G401.6 (cell line): ENCODE measurements at regions not wholly inside any gene's neighbourhood (a gene's known extent, or its start where the extent isn't known, plus 50 kb on each side); places are given as distances from the start of the nearest gene placed in this dataset.
"Not testable (repeated sequence)": the region's sequence is repeated elsewhere in the genome, so short reads cannot be mapped to it uniquely, and the experiment has no call there.

Experiments
- FAIRE-seq: peaks from 2 replicates; lab custom pipeline; 2012; peaks lifted over from hg19 to GRCh38; lab: Jason Lieb, UNC

DNA sequence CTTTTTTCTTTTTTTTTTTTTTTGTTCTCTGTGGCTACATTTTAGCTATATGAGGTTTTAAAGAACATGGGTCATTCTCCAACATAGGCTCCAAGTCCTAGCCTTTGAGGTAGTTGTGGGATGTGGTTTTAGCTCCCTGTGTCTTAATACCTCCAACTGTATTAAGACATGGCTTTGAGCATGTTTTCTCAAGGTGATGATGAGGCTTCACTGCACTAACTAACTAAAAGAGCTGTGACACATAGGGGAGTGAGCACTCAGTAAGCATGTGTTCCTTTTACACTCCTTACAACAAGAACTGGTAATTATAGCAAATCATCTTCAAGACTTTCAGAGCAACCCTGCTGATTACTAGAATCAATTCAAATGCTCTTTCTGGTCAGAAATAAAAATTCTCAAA, 333.6 kb upstream of the CCNH start:
- FAIRE-seq, result no peak

DNA sequence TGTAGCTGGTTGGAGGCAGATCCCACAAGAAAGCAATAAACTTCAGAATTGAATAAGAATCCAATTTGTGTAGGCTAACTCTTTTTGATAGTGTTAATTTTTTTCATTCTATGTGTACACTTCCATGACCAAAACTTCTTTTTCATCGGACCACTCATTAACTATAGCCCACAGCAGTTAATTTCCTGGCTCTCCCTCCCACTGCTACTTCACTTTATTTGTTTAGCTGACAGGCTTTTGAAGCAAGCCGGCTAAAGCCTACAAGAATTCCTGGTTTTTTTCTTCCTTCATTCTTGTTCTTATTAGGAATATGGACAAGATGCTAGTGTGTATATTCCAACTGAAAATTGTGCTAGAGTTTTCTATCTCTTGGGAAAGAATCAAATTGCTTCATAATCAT, 329.2 kb upstream of the CCNH start:
- FAIRE-seq, result no peak

DNA sequence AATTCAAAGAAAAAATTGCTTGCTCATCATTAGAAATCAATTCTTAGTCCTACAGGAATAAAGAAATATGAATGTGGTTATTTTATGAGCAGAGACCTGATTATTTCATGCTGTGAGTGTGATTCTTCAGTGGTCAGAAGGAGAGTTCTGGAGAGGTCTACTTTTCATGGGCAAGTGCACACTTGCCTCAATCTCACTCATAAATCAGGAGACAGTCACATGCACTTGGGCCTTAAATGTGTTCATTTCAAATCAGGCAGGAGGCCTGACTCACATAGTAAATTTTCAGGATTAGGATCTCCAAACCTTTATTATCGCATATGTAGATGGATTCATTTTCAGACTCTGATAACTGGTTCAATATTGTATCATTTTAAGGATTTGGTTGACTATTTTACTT, 323.2 kb upstream of the CCNH start:
- no peak for FAIRE-seq

DNA sequence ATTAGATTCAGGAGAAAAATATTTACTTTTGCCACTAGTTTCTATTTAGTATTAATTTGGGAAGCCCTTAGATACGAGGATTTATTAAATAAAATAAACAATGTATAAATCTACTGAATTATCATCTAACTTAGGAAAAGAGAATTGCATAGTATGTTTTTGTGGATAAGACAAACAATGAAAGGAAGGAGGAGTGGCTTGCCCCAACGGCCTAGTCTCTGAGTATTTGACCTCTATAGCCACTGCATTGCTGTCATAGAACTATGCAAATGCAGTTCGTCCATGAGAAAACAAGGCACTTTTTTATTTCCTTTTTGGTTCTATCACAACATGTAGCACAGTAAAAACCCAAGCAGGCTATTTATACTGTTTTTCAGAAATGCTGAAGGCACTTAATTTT, 321.2 kb upstream of the CCNH start:
- FAIRE-seq, result no peak

DNA sequence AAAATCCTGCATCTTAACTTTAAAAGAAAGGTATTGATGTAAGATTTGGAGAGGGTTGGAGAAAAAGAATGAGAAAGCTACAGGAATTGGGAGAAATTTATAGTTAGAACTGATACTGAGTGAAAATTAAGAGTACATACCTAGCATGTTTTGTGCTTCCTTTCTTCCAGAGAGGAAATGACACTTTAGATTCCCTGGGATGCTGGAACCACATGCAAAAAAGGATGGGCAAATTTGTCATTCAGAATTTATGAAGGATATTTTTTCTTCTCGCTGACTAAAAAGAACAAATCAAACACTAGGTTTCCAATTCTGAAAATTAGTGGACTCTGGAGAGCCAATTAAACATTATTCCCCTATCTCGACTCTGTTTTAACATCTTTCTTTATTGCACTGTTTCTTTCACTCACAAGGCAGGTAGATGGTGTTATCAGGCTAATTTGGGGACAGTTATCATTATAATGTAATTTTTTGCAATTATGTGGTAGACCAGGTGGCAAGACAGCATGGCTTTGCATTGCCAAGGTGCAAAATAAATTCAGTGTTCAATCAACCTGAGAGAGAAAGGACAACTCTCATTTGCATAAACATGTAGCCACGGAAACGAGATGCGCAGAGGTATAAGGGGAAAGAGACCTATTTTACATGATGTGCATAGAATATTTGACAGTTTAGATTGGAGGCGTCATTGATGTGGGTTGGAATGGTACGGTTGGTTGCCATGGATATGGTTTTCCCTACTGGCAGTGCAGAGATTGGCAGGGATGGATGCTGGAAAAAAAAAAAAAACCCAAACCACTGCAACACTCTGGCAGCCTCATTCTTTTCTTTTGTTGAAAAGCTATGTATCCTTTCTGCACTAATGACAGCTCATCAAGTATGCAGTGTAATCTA, 320.4 kb upstream of the CCNH start:
- FAIRE-seq, result no peak

DNA sequence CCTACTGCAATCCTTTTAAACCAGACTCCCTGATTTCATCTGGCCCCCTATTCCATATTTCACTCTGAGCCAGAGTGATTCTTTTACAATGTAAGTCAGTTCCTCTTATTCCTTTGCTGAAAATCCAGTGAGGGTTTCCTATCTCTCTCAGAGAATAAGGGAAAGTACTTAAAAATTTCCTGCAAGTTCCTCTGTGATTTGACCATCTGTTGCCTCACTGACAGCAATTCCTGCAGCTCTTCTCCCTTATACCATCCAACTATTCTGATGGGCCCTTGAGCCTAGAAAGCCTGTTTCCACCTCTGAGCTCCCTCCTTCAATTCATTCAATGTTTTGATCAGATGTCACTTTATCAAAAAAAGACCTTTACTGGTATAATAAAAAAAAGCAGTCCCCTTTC, 317.1 kb upstream of the CCNH start:
- FAIRE-seq, result no peak

DNA sequence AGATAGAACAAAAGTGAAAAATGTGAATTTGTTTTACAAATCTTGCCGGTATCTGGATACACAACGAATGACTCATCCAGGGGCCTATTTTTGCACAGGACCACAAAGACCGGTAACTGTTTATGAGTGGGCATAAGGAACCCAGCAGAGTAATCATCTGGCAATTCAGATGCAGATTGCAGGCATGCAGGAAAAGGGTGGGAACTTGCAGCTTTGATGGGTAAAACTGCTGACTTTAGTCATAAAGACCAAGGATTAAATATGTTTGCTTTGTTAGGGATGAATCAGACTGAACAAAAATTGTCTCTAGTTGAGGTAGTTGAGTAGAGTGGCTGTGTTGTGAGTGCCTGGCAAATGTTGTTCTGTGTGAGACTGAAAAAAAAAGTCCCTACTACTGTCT, 309.6 kb upstream of the CCNH start:
- no peak for FAIRE-seq

DNA sequence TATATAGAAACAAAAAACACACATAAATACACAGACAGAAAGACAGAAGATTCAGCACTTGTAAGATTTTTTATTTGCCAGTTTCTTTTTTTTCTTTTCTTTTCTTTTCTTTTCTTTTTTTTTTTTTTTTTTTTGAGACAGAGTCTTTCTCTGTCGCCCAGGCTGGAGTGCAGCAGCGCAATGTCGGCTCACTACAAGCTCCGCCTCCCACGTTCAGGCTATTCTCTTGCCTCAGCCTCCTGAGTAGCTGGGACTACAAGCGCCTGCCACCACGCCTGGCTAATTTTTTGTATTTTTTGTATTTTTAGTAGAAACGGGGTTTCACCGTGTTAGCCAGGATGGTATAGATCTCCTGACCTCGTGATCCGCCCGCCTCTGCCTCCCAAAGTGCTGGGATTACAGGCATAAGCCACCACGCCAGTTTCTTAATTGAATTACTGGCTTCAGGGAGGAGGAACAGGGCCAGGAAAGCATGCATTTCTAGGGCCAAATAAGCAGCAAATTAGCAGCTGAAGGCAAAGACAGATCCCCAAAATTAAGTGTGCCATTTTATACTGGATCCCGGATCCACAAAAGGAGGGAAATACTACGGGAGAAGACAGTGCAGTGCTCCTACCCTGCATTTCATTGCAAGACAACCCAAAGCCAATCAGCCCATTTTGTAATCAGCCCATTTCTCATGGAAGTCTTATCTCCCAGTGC, 305.6 kb upstream of the CCNH start:
- FAIRE-seq, result not testable (repeated sequence)

DNA sequence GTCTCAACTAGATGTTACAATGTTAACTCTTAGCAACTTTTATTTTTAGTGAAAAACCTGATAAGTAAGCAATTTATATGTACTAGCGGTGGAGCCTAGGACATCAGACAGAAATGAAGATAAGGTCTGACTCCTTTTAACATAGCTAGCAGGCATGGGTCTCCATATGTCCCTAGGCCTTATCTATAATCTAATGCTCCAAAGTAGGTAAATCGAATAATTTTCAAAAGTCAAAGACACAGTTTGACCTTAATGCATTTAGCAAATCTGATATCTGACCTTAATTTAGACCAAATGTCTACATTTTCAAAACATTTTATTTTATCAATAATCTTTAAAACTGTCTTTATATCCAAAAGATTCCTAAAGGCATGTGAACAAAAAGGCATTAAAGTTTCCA, 305.0 kb upstream of the CCNH start:
- no peak for FAIRE-seq

DNA sequence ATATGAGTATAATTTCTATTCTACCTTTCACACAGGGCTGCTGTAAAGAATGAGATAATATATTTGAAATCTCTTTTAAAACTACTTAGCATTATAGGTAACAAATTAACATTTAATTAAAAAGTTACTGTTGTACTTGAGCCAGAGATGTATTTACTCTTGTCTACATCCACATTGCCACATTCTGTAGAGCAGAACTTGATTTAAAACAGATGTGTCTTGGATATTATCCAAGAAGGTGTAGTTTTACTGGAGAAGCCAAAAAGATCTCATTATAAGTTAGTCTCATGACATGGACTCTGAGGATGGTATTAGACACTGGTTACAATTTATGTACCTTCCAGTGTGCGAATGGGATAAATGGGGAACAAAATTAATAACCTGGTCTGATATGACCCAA, 293.1 kb upstream of the CCNH start:
- FAIRE-seq, result no peak

DNA sequence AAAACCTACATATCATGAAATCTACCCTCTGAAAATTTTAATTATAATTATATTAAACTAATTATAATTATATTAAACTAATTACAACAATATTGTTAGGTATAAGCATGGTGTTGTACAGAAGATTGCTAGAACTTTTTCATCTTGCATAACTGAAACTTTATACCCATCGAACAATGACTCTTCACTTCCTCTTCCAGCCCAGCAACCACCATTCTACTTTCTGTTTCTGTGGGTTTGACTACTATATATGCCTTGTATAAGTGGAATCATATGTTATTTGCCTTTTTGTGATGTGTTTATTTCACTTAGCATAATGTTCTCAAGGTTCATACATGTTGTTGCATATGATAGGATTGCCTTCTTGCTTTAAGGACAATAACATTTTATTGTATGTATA, 274.2 kb upstream of the CCNH start:
- FAIRE-seq, result no peak

DNA sequence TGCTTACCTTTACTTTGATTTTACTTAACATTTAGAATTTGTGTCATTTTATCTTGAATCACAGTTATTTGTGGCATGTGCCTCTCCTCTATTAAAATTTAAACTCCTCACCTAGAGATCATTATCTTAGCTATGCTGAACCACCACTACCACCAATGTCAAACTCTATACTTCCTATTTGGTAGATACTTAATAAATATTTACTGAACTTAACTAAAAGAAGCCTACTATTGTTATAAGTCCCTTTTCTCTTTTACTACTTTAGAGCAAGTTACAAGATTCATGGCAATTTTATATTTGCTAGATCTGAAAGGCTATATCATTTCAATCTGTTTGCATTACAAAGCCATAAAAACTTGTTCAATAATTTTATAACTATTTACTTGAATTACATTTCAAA, 273.3 kb upstream of the CCNH start:
- no peak for FAIRE-seq

DNA sequence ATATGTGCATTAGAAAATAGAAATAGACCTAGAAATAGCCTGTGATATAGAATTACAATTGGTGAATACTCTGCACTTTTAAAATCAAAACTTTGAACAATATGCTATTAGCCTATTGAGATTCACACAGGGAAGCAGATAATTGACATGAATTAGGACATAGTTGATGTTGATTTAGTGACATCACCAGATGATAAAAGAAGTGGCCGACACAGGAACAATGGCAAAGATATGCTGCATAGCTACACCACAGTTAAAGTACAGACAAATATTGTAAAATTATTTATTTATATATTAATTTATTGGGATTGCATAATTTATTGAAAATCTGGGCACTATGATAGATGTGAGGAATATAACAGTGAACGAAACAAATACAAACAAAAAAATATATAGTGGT, 261.5 kb upstream of the CCNH start:
- FAIRE-seq, result no peak

DNA sequence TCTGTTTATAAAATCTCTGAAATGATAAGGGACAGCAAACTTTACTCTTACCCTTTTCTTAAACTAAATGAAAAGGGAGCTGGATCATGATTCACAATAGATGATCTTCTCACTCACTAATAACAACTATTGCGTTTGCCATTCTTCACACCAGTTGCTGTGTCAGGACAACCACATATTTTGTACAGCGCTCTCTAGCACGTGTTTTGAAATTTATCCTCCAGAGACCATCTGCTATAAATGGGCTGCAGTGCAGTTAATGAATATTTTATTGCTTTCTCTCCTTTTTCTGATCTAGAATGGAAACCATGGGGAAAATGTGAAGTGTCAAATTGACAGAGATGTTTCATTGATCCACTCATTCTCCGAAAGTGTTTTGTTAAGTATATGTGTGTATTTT, 258.4 kb upstream of the CCNH start:
- no peak for FAIRE-seq

DNA sequence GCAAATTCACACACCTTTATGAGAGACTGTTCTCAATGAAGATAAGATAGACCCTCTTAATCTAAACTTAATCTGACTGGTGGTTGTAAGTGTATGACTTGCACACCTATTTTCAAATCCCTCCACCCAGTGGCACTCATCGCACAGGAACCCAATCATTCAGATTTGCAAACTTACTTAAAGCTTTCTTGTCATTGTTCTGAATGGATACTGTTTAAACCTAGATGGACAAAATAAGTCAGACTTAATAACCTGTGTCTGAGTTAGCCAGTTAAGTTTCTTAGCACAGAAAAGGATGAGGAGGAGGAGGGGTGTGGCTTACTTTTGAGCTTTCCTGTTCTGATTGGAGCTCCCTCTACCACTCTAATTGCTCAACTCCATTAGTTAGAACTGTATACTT, 252.4 kb upstream of the CCNH start:
- FAIRE-seq, result no peak

DNA sequence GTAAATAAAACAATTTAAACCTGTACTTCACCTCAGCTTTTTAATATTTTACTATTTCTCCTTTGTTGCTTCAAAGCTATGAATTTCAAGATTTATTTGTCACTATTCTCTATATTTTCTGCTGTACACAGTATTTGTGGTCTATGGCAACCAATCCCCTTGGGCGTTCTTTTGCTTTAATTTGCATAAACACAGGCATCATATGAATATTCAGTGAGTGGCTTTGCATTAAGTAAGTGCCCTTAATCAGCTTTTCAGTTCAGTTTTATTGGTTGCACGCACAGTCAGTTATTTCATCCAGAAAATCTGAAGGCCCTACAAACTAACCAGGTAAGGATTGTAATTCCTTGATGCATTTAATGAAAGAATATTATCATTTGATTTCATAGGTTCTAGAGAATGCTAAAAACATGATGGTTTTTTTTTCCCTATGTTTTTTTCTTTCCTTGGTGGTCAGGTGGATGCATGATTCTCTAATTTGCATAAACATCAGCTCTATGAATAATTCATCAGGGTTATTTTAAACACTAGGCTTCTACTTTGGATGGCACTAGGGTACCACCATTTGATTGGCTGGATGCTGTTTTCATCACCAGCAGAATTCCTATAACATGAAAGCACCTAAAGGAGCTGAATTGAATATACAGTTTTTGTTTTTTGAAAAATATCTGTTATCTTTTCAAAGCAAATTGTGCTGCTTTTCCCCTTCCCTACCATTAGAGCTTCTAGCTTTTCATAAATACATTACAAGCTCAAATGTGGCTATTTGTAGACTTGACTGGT, 249.2 kb upstream of the CCNH start:
- FAIRE-seq, result no peak

DNA sequence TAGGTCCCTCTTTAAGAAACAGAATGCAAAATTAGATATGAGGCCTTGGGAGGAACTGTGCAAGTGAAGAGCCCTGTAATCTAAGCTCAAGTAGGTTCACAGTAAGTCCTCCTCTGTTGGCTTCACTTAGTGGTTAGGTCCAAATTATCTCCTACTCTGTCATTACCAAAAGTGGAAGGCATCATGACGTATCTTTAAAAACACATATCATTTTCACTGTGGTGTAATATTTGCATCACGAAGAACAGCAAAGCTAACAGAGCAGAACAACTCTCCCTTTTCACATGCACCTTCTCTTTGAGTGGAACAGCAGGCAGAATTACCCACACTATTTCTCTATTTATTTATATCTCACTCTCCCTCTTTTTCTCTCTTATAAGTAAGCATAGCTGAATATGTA, 240.5 kb upstream of the CCNH start:
- no peak for FAIRE-seq

DNA sequence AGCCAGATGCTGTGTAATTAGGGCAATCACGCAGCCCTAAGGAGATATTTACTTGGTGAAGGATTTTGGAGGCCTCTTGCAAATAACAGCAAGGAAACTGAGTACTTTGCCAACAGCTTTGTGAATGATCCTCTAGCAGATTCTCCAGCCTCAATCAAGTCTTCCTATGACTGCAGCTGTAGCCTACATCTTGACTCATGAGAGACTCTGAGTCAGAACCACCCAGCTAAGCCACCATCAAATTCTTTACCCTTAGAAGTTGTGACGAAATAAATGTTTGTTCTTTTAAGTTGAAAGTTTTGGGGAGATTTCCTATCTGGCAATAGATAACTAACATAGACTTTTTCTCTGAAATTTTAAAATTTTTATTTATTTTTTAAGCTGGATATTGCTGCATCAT, 237.6 kb upstream of the CCNH start:
- FAIRE-seq, result no peak

DNA sequence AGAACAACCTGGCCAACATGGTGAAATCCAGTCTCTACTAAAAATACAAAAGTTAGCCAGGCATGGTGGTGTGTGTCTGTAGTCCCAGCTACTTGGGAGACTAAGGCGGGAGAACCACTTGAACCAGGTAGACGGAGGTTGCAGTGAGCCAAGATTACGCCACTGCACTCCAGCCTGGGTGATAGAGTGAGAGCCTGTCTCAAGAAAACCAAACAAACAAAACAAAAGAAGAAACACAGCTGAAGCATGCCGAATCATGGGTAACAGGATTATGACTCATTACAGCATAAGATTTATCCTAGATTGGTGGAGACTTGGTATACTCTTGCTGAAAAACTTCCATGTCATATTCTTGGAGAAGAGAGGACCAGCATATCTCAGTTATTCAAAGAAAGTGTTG, 236.7 kb upstream of the CCNH start:
- no peak for FAIRE-seq

DNA sequence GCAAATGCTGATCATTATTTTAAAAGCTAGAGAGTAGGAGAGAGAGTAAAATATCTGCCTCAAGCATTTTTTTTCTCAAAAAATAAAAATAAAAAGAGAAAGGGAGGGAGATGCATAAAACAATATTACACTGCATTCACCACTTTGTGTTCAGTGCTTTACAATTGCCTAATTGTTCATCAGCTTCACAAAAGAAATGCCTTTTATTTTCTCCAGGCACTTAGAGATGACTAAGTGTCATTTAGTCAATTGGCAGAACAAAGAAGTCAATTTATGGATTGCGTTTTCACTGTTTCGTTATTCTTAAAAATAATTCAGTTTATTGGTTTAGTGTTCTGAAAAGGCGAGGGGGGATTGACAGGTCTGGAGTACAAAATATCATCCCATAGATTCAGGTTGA, 232.5 kb upstream of the CCNH start:
- no peak for FAIRE-seq

DNA sequence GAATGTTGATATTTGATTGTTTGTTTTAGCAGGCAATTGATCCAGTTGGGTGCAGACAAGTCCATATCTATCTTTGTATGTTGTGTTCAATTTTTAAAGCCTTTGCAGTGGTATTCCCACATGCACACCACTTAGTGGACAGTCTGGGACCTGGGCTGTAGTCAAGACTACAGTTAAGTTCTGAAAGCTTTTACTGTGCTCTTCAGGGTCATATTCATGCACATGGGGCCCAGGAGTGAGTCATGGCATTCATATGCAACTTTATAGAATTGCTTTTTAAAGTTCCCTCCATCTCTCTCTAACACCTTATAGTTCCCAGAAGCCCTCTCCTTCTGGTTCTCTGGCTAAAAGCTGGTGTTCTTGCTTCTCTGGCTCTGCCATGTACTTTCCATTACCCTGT, 228.2 kb upstream of the CCNH start:
- no peak for FAIRE-seq

DNA sequence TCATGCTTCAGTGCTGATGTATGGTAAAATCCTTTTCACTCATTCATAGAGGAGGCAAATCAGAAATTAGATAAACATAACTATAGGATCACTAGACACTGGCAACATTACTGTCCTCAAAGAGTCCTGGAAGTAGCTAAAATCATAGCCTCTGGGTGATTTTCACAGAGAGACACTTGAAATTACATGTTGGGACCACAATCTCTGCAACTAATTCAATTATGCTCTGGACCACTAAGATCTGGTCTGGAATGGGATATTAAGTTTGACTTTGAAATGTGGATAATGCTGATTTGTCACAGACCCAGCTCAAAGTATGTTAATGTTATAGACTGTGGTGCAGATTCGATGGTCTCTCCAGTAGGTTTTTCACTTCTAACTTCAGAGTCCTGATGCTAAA, 214.6 kb upstream of the CCNH start:
- no peak for FAIRE-seq

DNA sequence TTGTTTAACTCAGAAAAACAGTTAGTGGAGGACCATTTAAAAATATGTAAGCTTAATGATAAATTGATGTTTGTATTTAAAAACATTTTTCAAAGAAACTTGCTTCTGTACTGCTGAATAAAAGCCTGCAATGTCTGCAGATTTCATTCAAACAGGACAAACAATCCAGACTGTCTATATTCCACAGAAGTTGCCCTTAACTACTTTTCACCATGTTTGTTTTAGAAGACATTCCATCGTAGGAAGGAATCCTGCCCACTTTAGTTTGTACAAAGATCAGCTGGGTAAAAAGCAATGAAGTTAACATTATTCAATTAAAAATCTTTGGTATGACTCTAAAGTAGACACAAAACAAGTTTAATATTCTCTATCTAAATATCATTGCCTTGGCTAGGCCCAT, 195.7 kb upstream of the CCNH start:
- no peak for FAIRE-seq
